Tibial nerve (tissue), 4 donors: ENCODE measurements at regions not wholly inside any gene's neighbourhood (a gene's known extent, or its start where the extent isn't known, plus 50 kb on each side); places are given as distances from the start of the nearest gene placed in this dataset.

ENCODE experiments used
- EP300 ChIP-seq, 2 donors: sonication (generic); formaldehyde crosslinking; IDR thresholded peaks; one replicate each; pipeline ENCODE4 v1.6.1; 2017; ENCODE audit warnings: antibody characterized with exemption in 2 of 2, mild to moderate bottlenecking in 1 of 2
- POLR2A ChIP-seq, 2 donors: fragments of 450-650 bp; IDR thresholded peaks; one replicate each; pipeline ENCODE4 v1.6.1; 2017; ENCODE audit warnings: antibody characterized with exemption in 2 of 2, mild to moderate bottlenecking in 2 of 2, moderate library complexity in 2 of 2
- TF ChIP-seq, protein P1 (sequence below), 5 experiments: fragments of 200-600 bp in 3 of 5; fragments of 450-650 bp in 2 of 5; sonication (generic) in 3 of 5; IDR thresholded peaks; one replicate each; pipeline ENCODE4 v1.5.1; 2016 to 2019; ENCODE audit warnings: antibody characterized with exemption in 5 of 5, mild to moderate bottlenecking in 3 of 5, moderate library complexity in 2 of 5

DNA sequence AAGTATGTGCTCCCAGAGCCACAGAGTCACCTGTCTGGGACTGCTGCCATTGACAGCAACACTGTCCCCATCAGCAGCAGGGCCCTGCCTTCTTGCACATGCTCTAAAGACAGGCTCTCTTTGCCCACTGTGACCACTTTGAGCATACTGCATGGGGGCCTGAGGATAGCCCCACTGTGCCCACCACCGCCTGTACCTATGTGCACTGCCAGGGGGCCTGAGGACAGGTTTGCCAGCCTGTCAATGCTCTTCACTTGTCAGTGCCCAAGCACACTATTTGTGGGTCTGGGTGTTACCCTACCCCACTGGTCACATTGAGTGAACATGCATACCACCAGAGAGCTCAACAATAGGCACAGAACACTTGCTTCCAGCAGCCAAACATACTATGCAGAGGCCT, 1137.0 kb upstream of the FANCL start:
- TF ChIP-seq, protein P1, sequence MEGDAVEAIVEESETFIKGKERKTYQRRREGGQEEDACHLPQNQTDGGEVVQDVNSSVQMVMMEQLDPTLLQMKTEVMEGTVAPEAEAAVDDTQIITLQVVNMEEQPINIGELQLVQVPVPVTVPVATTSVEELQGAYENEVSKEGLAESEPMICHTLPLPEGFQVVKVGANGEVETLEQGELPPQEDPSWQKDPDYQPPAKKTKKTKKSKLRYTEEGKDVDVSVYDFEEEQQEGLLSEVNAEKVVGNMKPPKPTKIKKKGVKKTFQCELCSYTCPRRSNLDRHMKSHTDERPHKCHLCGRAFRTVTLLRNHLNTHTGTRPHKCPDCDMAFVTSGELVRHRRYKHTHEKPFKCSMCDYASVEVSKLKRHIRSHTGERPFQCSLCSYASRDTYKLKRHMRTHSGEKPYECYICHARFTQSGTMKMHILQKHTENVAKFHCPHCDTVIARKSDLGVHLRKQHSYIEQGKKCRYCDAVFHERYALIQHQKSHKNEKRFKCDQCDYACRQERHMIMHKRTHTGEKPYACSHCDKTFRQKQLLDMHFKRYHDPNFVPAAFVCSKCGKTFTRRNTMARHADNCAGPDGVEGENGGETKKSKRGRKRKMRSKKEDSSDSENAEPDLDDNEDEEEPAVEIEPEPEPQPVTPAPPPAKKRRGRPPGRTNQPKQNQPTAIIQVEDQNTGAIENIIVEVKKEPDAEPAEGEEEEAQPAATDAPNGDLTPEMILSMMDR (IDR thresholded peaks at IDR 0.05): no peak
- TF ChIP-seq POLR2A (IDR thresholded peaks at IDR 0.05): no peak
- no peak for TF ChIP-seq EP300 (IDR thresholded peaks at IDR 0.05)
